HepG2 (cell line): ENCODE measurements at regions not wholly inside any gene's neighbourhood (a gene's known extent, or its start where the extent isn't known, plus 50 kb on each side); places are given as distances from the start of the nearest gene placed in this dataset.

ENCODE experiments used
- ATAC-seq: fragments of 200-7000 bp; cut with Tn5 transposase; 3 replicates; pipeline ENCODE4 v1.9.1; 2020; ENCODE audit warnings: mild to moderate bottlenecking, moderate library complexity
- BruUV-seq: library from RNA; stranded (reverse); fragments of 400-500 nt; replicated peaks from 2 replicates; lab custom pipeline; 2021; lab: Mats Ljungman, UMichigan
- CTCF ChIA-PET: fragments of 300-600 bp; formaldehyde crosslinking; extraction: SDS; loops from one replicate; lab custom pipeline; 2021; ENCODE audit warnings: low total read pairs, inconsistent platforms, low intra/inter-chr PET ratio; lab: Yijun Ruan, JAX
- POLR2A ChIA-PET: fragments of 350-600 bp; sonication (Branson Sonifier 250); formaldehyde crosslinking; loops from one replicate; lab custom pipeline; 2020; ENCODE audit warnings: antibody characterized with exemption, inconsistent platforms; lab: Yijun Ruan, JAX
- DNase-seq: peaks from one replicate; pipeline ENCODE4 v3.0.0-alpha.2; 2015; ENCODE audit warnings: low spot score
- FAIRE-seq: peaks from 3 replicates; lab custom pipeline; 2011; peaks lifted over from hg19 to GRCh38; lab: Jason Lieb, UNC
- H2AFZ ChIP-seq: one replicate; pipeline ENCODE4 v1.6.1; 2011; ENCODE audit warnings: low read length, inconsistent platforms
- H3K27ac ChIP-seq: fragments of 300-600 bp; 3 replicates; pipeline ENCODE4 v1.8.0; 2011; ENCODE audit warnings: mixed run types, mild to moderate bottlenecking, mixed read lengths, low read length, inconsistent platforms; ENCODE audit not compliant: insufficient read depth; ENCODE audit errors: extremely low read length
- H3K27me3 ChIP-seq, 2 experiments: fragments of 200-600 bp in 1 of 2; 2 replicates in 1 of 2; 3 replicates in 1 of 2; pipeline versions ENCODE4 v1.6.0 to v1.8.0; 2011; ENCODE audit warnings: low read length in 2 of 2, mild to moderate bottlenecking in 2 of 2, moderate library complexity in 2 of 2, inconsistent platforms in 1 of 2; ENCODE audit not compliant: insufficient read depth in 2 of 2, control insufficient read depth in 1 of 2
- H3K36me3 ChIP-seq, 2 experiments: fragments of 200-600 bp in 1 of 2; replicated peaks in 1 of 2; 2 replicates in 1 of 2; 3 replicates in 1 of 2; pipeline versions ENCODE4 v1.5.1 to v1.8.0; 2011; ENCODE audit warnings: low read length in 2 of 2, inconsistent platforms in 1 of 2; ENCODE audit not compliant: insufficient read depth in 2 of 2, control insufficient read depth in 1 of 2
- H3K4me1 ChIP-seq: 2 replicates; pipeline ENCODE4 v1.5.1; 2012; ENCODE audit warnings: low read length, inconsistent platforms; ENCODE audit not compliant: insufficient read depth
- H3K4me2 ChIP-seq: 2 replicates; pipeline ENCODE4 v1.6.0; 2011; ENCODE audit warnings: low read depth, low read length, inconsistent platforms
- H3K4me3 ChIP-seq, 3 experiments: fragments of 200-600 bp in 1 of 3; sonication (generic), shearing (Covaris generic) in 1 of 3; replicated peaks in 1 of 3; 2 replicates each; pipeline ENCODE4 v1.5.1; 2011 to 2016; ENCODE audit warnings: low read length in 3 of 3, inconsistent platforms in 2 of 3, low read depth in 2 of 3, mild to moderate bottlenecking in 2 of 3, control low read depth in 1 of 3, mixed read lengths in 1 of 3; ENCODE audit not compliant: insufficient read depth in 1 of 3
- H3K79me2 ChIP-seq: one replicate; pipeline ENCODE4 v1.6.1; 2011; ENCODE audit warnings: low read length, inconsistent platforms; ENCODE audit not compliant: insufficient read depth
- H3K9ac ChIP-seq: 2 replicates; pipeline ENCODE4 v1.6.0; 2011; ENCODE audit warnings: mild to moderate bottlenecking, low read depth, low read length, inconsistent platforms; ENCODE audit not compliant: insufficient read depth
- H3K9me3 ChIP-seq: 2 replicates; pipeline ENCODE4 v1.5.1; 2012; ENCODE audit warnings: mild to moderate bottlenecking, low read length
- H4K20me1 ChIP-seq: 2 replicates; pipeline ENCODE4 v1.6.0; 2011; ENCODE audit warnings: inconsistent platforms, mild to moderate bottlenecking, low read length, moderate library complexity; ENCODE audit not compliant: insufficient read depth
- ATF2 ChIP-seq: sonication (generic); formaldehyde crosslinking; IDR thresholded peaks from 2 replicates; pipeline ENCODE4 v1.4.0; 2020; ENCODE audit warnings: missing genetic modification reagents
- ETV5 ChIP-seq: IDR thresholded peaks from 2 replicates; pipeline ENCODE4 v1.6.1; 2018; ENCODE audit warnings: missing biosample characterization, missing genetic modification reagents, inconsistent platforms, borderline replicate concordance
- HHEX ChIP-seq: IDR thresholded peaks from 2 replicates; pipeline ENCODE4 v1.6.1; 2016; ENCODE audit warnings: control low read depth
- IRX3 ChIP-seq: sonication (generic); formaldehyde crosslinking; IDR thresholded peaks from 2 replicates; pipeline ENCODE4 v1.8.1; 2023; ENCODE audit warnings: mild to moderate bottlenecking, low read depth, missing genetic modification reagents, borderline replicate concordance
- MLLT10 ChIP-seq: sonication (generic); formaldehyde crosslinking; IDR thresholded peaks from 2 replicates; pipeline ENCODE4 v1.4.0; 2020; ENCODE audit warnings: missing genetic modification reagents
- MTERF4 ChIP-seq: sonication (generic); formaldehyde crosslinking; IDR thresholded peaks from 2 replicates; pipeline ENCODE4 v1.8.0; 2023; ENCODE audit warnings: mild to moderate bottlenecking, missing genetic modification reagents
- PPARG ChIP-seq: conservative IDR thresholded peaks from 2 replicates; pipeline ENCODE4 v1.6.1; 2016; ENCODE audit warnings: missing biosample characterization, missing genetic modification reagents
- SNAI1 ChIP-seq: sonication (generic); formaldehyde crosslinking; IDR thresholded peaks from 2 replicates; pipeline ENCODE4 v1.5.0; 2020; ENCODE audit warnings: mild to moderate bottlenecking, missing genetic modification reagents, borderline replicate concordance
- TEAD3 ChIP-seq: optimal IDR thresholded peaks from 2 replicates; pipeline ENCODE3; 2016; ENCODE audit warnings: borderline replicate concordance
- TFAP4 ChIP-seq: sonication (generic); IDR thresholded peaks from 2 replicates; pipeline ENCODE4 v1.6.1; 2016; ENCODE audit warnings: low read depth, borderline replicate concordance
- THYN1 ChIP-seq: sonication (generic); formaldehyde crosslinking; IDR thresholded peaks from 2 replicates; pipeline ENCODE4 v1.8.1; 2023; ENCODE audit warnings: low read depth, mild to moderate bottlenecking, moderate library complexity, missing genetic modification reagents, borderline replicate concordance
- ZNF292 ChIP-seq: sonication (generic); formaldehyde crosslinking; IDR thresholded peaks from 2 replicates; pipeline ENCODE4 v1.8.1; 2022; ENCODE audit warnings: mild to moderate bottlenecking, low read depth, missing genetic modification reagents, borderline replicate concordance
- ZNF326 ChIP-seq: sonication (generic); formaldehyde crosslinking; IDR thresholded peaks from 2 replicates; pipeline ENCODE4 v1.4.0; 2020; ENCODE audit warnings: missing genetic modification reagents, borderline replicate concordance
- ZNF547 ChIP-seq: sonication (generic); formaldehyde crosslinking; IDR thresholded peaks from 2 replicates; pipeline ENCODE4 v1.5.1; 2020; ENCODE audit warnings: mild to moderate bottlenecking, missing genetic modification reagents
- ZNF598 ChIP-seq: sonication (generic); formaldehyde crosslinking; IDR thresholded peaks from 2 replicates; pipeline ENCODE4 v1.5.1; 2020; ENCODE audit warnings: mild to moderate bottlenecking, missing genetic modification reagents, borderline replicate concordance
- ZNF790 ChIP-seq: sonication (generic); formaldehyde crosslinking; IDR thresholded peaks from 2 replicates; pipeline ENCODE4 v1.8.0; 2022; ENCODE audit warnings: missing genetic modification reagents, mild to moderate bottlenecking, borderline replicate concordance
- WGBS: methylation state at CpG from one replicate; pipeline ENCODE4 v1.1.6; 2017; ENCODE audit warnings: low lambda C conversion rate; 5-methylcytosine and 5-hydroxymethylcytosine counted together
- in situ Hi-C: cut with HindIII; loops from 2 replicates; pipeline ENCODE4 v1.10.0; 2017; ENCODE audit warnings: low pct_unique_long_range_greater_than_20kb; ENCODE audit not compliant: extremely low pct_ligation_motif_present
- intact Hi-C: fragments of 100-400 bp; cut with micrococcal nuclease; formaldehyde crosslinking; loops from one replicate; pipeline ENCODE4 v1.10.0; 2022; ENCODE audit not compliant: unreplicated experiment
- TF ChIP-seq, protein P1 (sequence below): sonication (generic); formaldehyde crosslinking; IDR thresholded peaks from 2 replicates; pipeline ENCODE4 v1.5.0; 2020; ENCODE audit warnings: mild to moderate bottlenecking, missing genetic modification reagents

DNA sequence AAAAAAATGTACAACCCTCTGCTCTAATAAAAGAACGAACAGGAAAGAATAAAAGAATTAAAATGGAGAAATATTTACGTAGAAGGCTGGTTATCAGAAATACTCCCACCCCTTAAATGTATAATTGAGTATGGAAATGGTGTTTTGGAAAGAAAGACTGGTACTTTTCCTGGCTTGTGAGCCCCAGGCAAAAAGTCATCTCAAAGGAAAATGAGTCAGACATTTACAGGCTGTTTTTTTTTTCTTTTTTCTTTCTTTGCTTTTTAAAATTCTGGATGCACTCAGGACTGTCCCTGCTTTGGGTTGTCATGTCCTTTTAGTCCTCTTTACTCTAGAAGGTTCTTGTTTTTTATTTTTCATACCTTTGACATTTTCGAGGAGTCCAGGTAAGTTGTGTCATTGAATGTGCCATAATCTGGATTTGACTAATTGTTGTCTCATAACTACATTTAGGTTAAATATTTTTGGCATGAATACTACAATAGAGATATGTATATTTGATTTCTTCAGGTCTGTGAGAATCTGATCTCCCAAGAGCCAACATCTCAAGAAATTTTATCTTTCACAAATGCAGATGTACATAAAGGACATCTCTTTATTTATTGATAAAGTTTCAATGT is 313.0 kb upstream of the GLI3 start (continued):
- TF ChIP-seq, protein P1, sequence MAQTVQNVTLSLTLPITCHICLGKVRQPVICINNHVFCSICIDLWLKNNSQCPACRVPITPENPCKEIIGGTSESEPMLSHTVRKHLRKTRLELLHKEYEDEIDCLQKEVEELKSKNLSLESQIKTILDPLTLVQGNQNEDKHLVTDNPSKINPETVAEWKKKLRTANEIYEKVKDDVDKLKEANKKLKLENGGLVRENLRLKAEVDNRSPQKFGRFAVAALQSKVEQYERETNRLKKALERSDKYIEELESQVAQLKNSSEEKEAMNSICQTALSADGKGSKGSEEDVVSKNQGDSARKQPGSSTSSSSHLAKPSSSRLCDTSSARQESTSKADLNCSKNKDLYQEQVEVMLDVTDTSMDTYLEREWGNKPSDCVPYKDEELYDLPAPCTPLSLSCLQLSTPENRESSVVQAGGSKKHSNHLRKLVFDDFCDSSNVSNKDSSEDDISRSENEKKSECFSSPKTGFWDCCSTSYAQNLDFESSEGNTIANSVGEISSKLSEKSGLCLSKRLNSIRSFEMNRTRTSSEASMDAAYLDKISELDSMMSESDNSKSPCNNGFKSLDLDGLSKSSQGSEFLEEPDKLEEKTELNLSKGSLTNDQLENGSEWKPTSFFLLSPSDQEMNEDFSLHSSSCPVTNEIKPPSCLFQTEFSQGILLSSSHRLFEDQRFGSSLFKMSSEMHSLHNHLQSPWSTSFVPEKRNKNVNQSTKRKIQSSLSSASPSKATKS (CRISPR knock-in tag): no peak
- no peak for TF ChIP-seq SNAI1 (CRISPR knock-in tag)
- no peak for TF ChIP-seq THYN1 (CRISPR knock-in tag)
- no peak for TF ChIP-seq ATF2 (CRISPR knock-in tag)
- no peak for TF ChIP-seq IRX3 (CRISPR knock-in tag)
- TF ChIP-seq TEAD3 (CRISPR knock-in tag): no peak

- ChIA-PET POLR2A (no interaction called here), CTCF (no interaction called here)
- intact Hi-C loops: no loop called here
- no peaks in the 10 kb centered on the region for H4K20me1 ChIP-seq
- H3K4me1 ChIP-seq: no peaks in the 10 kb centered on the region
- no peak overlapping the region for H3K4me2 ChIP-seq
- peaks cover 90% of the 10 kb centered on the region for H3K9me3 ChIP-seq
- H3K79me2 ChIP-seq: no peaks in the 10 kb centered on the region
- no peak overlapping the region for H3K4me3 ChIP-seq
- no peak overlapping the region for H3K9ac ChIP-seq
- ATAC-seq (no peak), DNase-seq (no peak), FAIRE-seq (no peak)
- WGBS: 10% methylated on average over 6 of the region's 6 CpGs
- H3K27ac ChIP-seq: no peak overlapping the region
- H3K36me3 ChIP-seq: no peaks in the 10 kb centered on the region
- in situ Hi-C loops: no loop called here
- BruUV-seq: no TSS peak
- H3K27me3 ChIP-seq: no peaks in the 10 kb centered on the region
- no peak overlapping the region for H2AFZ ChIP-seq
- TF ChIP-seq MLLT10 (CRISPR knock-in tag) (no peak), ZNF790 (CRISPR knock-in tag) (no peak), ETV5 (CRISPR knock-in tag) (no peak), ZNF292 (CRISPR knock-in tag) (no peak), MTERF4 (no peak), PPARG (no peak), TFAP4 (no peak), ZNF326 (CRISPR knock-in tag) (no peak), HHEX (CRISPR knock-in tag) (no peak), ZNF598 (no peak), ZNF547 (CRISPR knock-in tag) (no peak)
Observed at GRCh38 chr7:42548816-42549611, 312.0 kb upstream of the GLI3 start.
